Cardiac fibroblast (primary cell): ENCODE measurements at regions not wholly inside any gene's neighbourhood (a gene's known extent, or its start where the extent isn't known, plus 50 kb on each side); places are given as distances from the start of the nearest gene placed in this dataset.

ENCODE experiments used
- DNase-seq, 2 donors: peaks; one replicate each; pipeline versions ENCODE4 v3.0.0 to v3.0.0-alpha.2; 2010; ENCODE audit warnings: low read depth in 2 of 2
- H3K4me3 ChIP-seq, 2 donors: replicated peaks in 1 of 2; 1 replicate in 1 of 2; 2 replicates in 1 of 2; pipeline ENCODE4 v1.5.1; 2011; ENCODE audit warnings: low read depth in 2 of 2, low read length in 2 of 2, mild to moderate bottlenecking in 2 of 2, moderate library complexity in 1 of 2
- TF ChIP-seq, protein P1 (sequence below): IDR thresholded peaks from one replicate; pipeline ENCODE4 v1.5.1; 2011; ENCODE audit warnings: low read depth, mild to moderate bottlenecking, low read length, inconsistent platforms

DNA sequence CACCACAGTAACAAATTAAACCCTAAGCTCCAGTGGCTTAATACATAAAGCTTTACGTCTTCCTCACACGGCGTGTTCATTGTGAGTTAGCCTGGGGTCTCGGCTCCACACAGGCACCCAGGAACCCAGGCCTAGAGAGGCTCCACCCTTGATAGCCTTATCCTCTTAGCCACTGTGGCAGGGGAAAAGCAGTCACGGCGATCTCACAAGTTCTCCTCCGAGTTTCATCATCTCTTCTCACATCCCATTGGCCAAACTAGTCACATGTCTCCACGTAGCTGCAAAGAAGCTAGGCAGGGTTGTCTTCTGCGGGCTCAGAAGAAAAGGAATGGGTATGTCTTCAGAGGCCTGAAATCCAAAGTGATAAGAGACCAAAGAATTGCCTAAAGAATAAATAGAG, 122.3 kb upstream of the GRIK3 start:
- DNase-seq, result no peak
- TF ChIP-seq, protein P1, sequence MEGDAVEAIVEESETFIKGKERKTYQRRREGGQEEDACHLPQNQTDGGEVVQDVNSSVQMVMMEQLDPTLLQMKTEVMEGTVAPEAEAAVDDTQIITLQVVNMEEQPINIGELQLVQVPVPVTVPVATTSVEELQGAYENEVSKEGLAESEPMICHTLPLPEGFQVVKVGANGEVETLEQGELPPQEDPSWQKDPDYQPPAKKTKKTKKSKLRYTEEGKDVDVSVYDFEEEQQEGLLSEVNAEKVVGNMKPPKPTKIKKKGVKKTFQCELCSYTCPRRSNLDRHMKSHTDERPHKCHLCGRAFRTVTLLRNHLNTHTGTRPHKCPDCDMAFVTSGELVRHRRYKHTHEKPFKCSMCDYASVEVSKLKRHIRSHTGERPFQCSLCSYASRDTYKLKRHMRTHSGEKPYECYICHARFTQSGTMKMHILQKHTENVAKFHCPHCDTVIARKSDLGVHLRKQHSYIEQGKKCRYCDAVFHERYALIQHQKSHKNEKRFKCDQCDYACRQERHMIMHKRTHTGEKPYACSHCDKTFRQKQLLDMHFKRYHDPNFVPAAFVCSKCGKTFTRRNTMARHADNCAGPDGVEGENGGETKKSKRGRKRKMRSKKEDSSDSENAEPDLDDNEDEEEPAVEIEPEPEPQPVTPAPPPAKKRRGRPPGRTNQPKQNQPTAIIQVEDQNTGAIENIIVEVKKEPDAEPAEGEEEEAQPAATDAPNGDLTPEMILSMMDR, result no peak
- no peak overlapping the region for H3K4me3 ChIP-seq

DNA sequence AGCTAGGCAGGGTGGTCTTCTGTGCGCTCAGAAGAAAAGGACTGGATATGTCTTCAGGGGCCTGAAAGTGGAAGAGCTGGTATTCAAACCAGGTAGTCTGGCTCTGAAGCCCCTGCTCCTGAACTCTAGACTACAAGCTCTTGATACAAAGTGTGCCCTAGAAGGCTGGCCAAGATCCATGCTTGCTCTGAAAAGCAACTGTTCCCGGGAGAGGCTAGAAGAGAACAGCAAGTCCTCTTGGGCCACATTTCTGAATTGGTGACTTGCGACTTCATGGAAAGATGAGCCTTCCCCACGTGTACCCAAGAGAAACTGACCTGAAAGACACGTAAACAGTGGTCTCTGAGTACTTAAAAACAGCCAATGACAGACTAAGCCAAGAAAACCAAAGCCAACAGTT, 123.3 kb upstream of the GRIK3 start:
- TF ChIP-seq, protein P1, result no peak

DNA sequence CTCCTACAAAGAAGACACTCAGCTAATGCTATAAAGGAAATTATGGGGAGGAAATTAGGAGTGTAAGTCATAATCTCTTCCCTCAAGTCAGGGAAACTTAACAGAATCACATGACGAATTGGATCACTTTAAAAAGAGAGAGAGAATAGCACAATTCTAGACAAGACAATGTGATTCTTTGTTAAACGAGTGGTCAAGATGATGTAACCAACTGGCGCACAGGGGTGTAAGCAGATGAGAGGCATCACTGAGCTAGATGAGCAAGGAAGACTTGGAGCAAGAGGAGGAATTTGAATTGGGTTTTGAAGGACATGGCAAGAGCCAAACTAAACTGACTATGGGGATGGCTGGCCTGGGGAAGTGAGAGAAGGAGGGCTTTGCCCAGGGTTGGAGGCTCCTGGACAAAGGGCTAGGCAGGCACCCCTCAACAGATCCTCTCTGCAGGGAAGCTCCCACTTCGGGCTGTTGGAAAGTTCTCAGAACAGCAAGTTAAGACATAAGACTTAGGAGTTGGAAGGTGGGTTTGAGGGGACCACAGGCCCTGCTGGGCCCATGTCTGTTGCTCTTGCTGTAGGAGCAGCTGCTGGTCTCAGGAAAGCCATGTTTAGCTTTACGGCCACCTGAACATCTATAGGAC, 123.9 kb upstream of the GRIK3 start:
- TF ChIP-seq, protein P1, result no peak
- no peak for DNase-seq
- H3K4me3 ChIP-seq, result no peak overlapping the region

More for the DNA sequence above, 123.3 kb upstream of the GRIK3 start:
- no peak for DNase-seq
- H3K4me3 ChIP-seq, result no peak overlapping the region

DNA sequence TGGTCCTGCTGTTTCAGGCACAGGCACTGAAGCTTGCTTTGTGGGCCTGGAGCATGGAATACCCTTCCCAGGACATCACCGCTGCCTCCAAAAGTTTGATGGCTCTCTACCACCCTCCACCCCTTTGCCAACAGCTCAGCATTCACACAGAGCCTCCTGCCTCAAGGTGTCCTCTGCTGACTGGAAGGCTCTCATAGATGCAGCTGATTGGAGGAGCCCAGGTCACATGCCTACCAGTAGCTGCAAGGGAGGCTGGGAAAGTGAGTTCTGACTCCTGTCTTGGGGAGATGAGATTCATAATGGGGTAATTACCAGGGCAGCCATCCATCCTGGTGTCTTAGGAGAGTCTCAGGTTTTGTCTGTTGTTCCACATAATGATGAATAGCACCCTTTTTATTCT, 124.8 kb upstream of the GRIK3 start:
- TF ChIP-seq, protein P1, result no peak
- no peak for DNase-seq
- no peak overlapping the region for H3K4me3 ChIP-seq

DNA sequence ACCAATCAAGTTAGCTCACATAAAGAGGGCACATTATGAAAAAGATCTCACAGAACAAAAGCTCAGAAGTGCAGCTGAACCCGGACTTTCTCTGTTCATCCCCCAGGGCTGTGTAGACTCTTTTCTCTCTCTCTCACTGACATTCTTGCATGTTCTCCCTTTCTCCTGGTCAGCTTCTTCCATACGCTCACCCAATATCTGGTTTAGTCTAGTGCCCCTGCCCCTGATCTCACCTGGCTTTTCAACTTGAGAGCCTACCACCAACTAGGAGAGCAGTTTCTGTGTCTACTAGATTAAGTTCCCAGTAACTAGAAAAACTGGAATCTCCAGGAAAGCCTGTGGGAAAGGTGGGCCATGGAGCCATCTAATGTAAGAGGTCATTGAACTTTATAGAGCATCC, 126.9 kb upstream of the GRIK3 start:
- no peak overlapping the region for H3K4me3 ChIP-seq
- DNase-seq, result no peak
- TF ChIP-seq, protein P1, result no peak

DNA sequence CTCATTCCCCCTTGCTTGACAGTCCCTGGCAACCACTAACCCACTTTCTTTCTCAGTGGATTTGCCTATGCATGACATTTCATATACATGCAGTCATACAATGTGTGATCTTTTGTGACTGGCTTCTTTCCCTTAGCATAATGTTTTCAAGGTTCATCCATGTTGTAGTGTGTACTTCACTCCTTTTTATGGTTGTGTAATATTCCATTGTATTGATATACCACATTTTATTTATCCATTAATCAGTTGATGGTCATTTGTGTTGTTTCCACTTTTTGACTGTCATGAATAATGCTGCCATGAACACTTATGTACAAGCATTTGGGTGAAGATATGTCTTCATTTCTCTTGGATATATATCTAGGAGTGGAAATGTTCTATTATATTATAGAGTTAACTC, 127.7 kb upstream of the GRIK3 start:
- TF ChIP-seq, protein P1, result no peak
- DNase-seq, result no peak
- H3K4me3 ChIP-seq, result no peak overlapping the region

DNA sequence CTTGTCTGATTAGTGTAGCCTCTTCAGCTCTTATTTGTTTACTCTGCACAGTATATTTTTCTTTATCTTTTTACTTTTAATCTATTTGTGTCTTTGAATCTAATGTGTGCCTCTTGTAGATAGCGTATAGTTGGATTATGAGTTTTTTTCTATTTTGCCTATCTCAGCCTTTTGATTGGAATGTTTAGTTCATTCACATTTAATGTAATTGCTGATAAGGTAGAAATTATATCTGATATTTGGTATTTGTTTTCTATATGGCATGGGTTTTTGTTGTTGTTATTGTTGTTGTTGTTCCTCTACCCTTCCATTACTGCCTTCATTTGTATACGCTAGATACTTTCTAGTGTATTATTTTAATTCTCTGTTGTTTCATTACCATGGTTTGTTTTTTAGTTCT, 131.7 kb upstream of the GRIK3 start:
- no peak for DNase-seq
- TF ChIP-seq, protein P1, result no peak

More for the DNA sequence above, 131.7 kb upstream of the GRIK3 start:
- no peak overlapping the region for H3K4me3 ChIP-seq
